Kidney (tissue), 13 donors: ENCODE measurements at regions not wholly inside any gene's neighbourhood (a gene's known extent, or its start where the extent isn't known, plus 50 kb on each side); places are given as distances from the start of the nearest gene placed in this dataset.

Source experiments
- DNase-seq, 5 donors: peaks; one replicate each; pipeline ENCODE4 v3.0.0-alpha.2; 2013 to 2020
- FAIRE-seq: peaks from 2 replicates; lab custom pipeline; 2012; peaks lifted over from hg19 to GRCh38; lab: Jason Lieb, UNC
- H3K27ac ChIP-seq, 2 donors: one replicate each; pipeline ENCODE4 v1.7.0; 2013; ENCODE audit warnings: low read depth in 2 of 2, low read length in 2 of 2, inconsistent platforms in 1 of 2
- H3K27me3 ChIP-seq: one replicate; pipeline ENCODE4 v1.7.1; 2013; ENCODE audit warnings: low read length, inconsistent platforms; ENCODE audit not compliant: control insufficient read depth, insufficient read depth
- H3K36me3 ChIP-seq, 3 donors: one replicate each; pipeline versions ENCODE4 v1.7.0 to v1.7.1; 2013; ENCODE audit warnings: low read length in 3 of 3, control low read depth in 1 of 3, inconsistent platforms in 1 of 3; ENCODE audit not compliant: insufficient read depth in 3 of 3, control insufficient read depth in 2 of 3
- H3K4me1 ChIP-seq, 3 donors: one replicate each; pipeline versions ENCODE4 v1.7.0 to v1.7.1; 2013; ENCODE audit warnings: low read length in 3 of 3, inconsistent platforms in 1 of 3, low read depth in 1 of 3; ENCODE audit not compliant: control insufficient read depth in 2 of 3, insufficient read depth in 2 of 3
- H3K4me3 ChIP-seq, 3 donors: one replicate each; pipeline versions ENCODE4 v1.7.0 to v1.8.1; 2013; ENCODE audit warnings: low read length in 3 of 3, control low read depth in 1 of 3, inconsistent platforms in 1 of 3
- H3K9ac ChIP-seq, 3 donors: one replicate each; pipeline versions ENCODE4 v1.7.0 to v1.7.1; 2013; ENCODE audit warnings: low read length in 3 of 3, control low read depth in 1 of 3, inconsistent platforms in 1 of 3
- H3K9me3 ChIP-seq, 3 donors: one replicate each; pipeline versions ENCODE4 v1.7.0 to v1.7.1; 2013; ENCODE audit warnings: low read length in 3 of 3, control low read depth in 1 of 3, inconsistent platforms in 1 of 3; ENCODE audit not compliant: control insufficient read depth in 2 of 3, insufficient read depth in 1 of 3
- CTCF ChIP-seq: IDR thresholded peaks from 3 replicates; pipeline ENCODE4 v1.5.1; 2012; ENCODE audit warnings: mild to moderate bottlenecking, moderate library complexity, borderline replicate concordance; ENCODE audit not compliant: insufficient read depth; ENCODE audit errors: extremely low read depth
- intact Hi-C: fragments of 100-400 bp; cut with DNase I; formaldehyde crosslinking; loops from one replicate; pipeline ENCODE4 v1.11.1; 2022
- donor health status: control.
- donor health status: control.
- donor health status: control.
- donor health status: control.
- donor health status: control.
- donor health status: DM: yes; HTN: yes; CAD: no.
- donor health status: Normal renal cell carcinoma (clear cell type).

DNA sequence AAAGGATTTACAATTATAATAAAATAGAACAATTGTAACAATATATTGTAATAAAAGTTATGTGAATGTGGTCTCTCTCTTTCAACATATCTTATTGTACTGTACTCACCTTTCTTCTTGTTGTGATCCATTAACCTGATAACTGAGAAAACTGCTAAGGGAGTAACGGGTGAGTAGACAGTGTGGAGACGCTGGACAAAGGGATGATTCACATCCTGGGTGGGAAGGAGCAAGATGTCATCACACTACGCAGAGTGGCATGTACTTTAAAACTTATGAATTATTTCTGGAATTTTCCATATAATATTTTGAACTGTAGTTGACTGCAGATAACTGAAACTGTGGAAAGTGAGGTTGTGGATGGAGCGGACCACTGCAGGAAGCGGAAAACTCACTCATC is 91.2 kb upstream of the PLPP4 start:
- Histone ChIP-seq H3K27ac (no peak overlapping the region), H3K4me1 (no peaks in the 10 kb centered on the region), H3K36me3 (no peaks in the 10 kb centered on the region), H3K4me3 (no peak overlapping the region), H3K9ac (no peak overlapping the region), H3K27me3 (no peaks in the 10 kb centered on the region), H3K9me3 (no peaks in the 10 kb centered on the region)
- FAIRE-seq (no peak), DNase-seq (no peak)
- no peak for TF ChIP-seq CTCF
- intact Hi-C loops, result no loop called here

GRCh38 chr10:120367341-120367740 is 89.7 kb upstream of the PLPP4 start:
- TF ChIP-seq CTCF, result no peak
- H3K27me3 ChIP-seq, result no peaks in the 10 kb centered on the region
- H3K9ac ChIP-seq, result no peak overlapping the region
- no peaks in the 10 kb centered on the region for H3K9me3 ChIP-seq
- DNase-seq (peak in 4 of 5 donors; percentile 42 to 73 (median 60)), FAIRE-seq (no peak)
- H3K4me1 ChIP-seq, result no peaks in the 10 kb centered on the region
- H3K36me3 ChIP-seq, result no peaks in the 10 kb centered on the region
- H3K27ac ChIP-seq, result no peak overlapping the region
- H3K4me3 ChIP-seq, result no peak overlapping the region
- intact Hi-C loops, result no loop called here

DNA sequence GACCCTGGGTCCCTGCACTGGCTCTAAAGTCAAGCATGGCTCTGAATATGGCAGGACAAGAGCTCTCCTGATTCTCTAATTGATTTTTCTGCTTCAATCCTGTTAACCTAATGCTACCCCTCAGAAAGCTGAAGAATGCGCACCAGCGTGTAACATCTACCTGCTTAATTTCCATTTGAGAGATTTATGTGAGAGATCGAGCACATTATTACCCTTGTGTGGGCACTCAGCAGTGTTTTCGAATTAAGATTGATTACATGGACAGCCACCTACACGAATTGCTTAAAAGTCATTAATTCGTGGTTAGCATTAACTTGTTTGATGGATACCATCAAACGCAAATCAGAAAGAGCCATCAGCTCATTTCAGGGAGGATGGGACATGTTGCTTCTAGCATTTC is 88.7 kb upstream of the PLPP4 start:
- H3K4me1 ChIP-seq, result no peaks in the 10 kb centered on the region
- H3K9me3 ChIP-seq, result no peaks in the 10 kb centered on the region
- H3K36me3 ChIP-seq, result no peaks in the 10 kb centered on the region
- no peak overlapping the region for H3K27ac ChIP-seq
- intact Hi-C loops, result no loop called here
- FAIRE-seq (no peak), DNase-seq (peak in 1 of 5 donors; percentile 15)
- TF ChIP-seq CTCF, result no peak
- no peaks in the 10 kb centered on the region for H3K27me3 ChIP-seq
- no peak overlapping the region for H3K4me3 ChIP-seq
- no peak overlapping the region for H3K9ac ChIP-seq

GRCh38 chr10:120368927-120369326 is 88.1 kb upstream of the PLPP4 start:
- TF ChIP-seq CTCF, result no peak
- Histone ChIP-seq H3K9ac (no peak overlapping the region), H3K27me3 (no peaks in the 10 kb centered on the region), H3K4me1 (no peaks in the 10 kb centered on the region), H3K9me3 (no peaks in the 10 kb centered on the region), H3K27ac (no peak overlapping the region), H3K4me3 (no peak overlapping the region), H3K36me3 (no peaks in the 10 kb centered on the region)
- intact Hi-C loops, result no loop called here
- FAIRE-seq (no peak), DNase-seq (no peak)
